Left renal cortex interstitium (tissue), 4 donors: ENCODE measurements at regions not wholly inside any gene's neighbourhood (a gene's known extent, or its start where the extent isn't known, plus 50 kb on each side); places are given as distances from the start of the nearest gene placed in this dataset.

ENCODE experiments used
- DNase-seq, 4 donors: peaks; one replicate each; pipeline ENCODE4 v3.0.0-alpha.2; 2013; ENCODE audit warnings: low read depth in 4 of 4, low spot score in 2 of 4, missing footprints in 1 of 4

GRCh38 chr15:95822961-95823360, 507.5 kb upstream of the NR2F2 start:
- no peak for DNase-seq

- DNase-seq = no peak
Measured at GRCh38 chr15:95825208-95825607, 505.3 kb upstream of the NR2F2 start.

GRCh38 chr15:95825671-95826411, 504.7 kb upstream of the NR2F2 start:
- DNase-seq = no peak

GRCh38 chr15:95826412-95827195, 503.9 kb upstream of the NR2F2 start:
- DNase-seq = no peak

GRCh38 chr15:95829062-95829461, 501.4 kb upstream of the NR2F2 start:
- no peak for DNase-seq

GRCh38 chr15:95830281-95830680, 500.2 kb upstream of the NR2F2 start:
- DNase-seq = no peak

- DNase-seq = no peak
Measured at GRCh38 chr15:95832668-95833067, 497.8 kb upstream of the NR2F2 start.

GRCh38 chr15:95834028-95834804, 496.3 kb upstream of the NR2F2 start:
- no peak for DNase-seq

GRCh38 chr15:95836536-95836935, 494.0 kb upstream of the NR2F2 start:
- no peak for DNase-seq

- DNase-seq = no peak
Measured at GRCh38 chr15:95837341-95838004, 493.0 kb upstream of the NR2F2 start.

- no peak for DNase-seq
Measured at GRCh38 chr15:95839367-95839782, 491.1 kb upstream of the NR2F2 start.

GRCh38 chr15:95840004-95840403, 490.5 kb upstream of the NR2F2 start:
- no peak for DNase-seq

GRCh38 chr15:95840855-95841254, 489.6 kb upstream of the NR2F2 start:
- DNase-seq = no peak

- DNase-seq = no peak
Measured at GRCh38 chr15:95842576-95842975, 487.9 kb upstream of the NR2F2 start.

GRCh38 chr15:95843241-95843910, 487.1 kb upstream of the NR2F2 start:
- peak in 2 of 4 donors; percentile 63 to 66 for DNase-seq

- DNase-seq = peak in 3 of 4 donors; percentile 84 to 92 (median 85)
Measured at GRCh38 chr15:95845862-95846515, 484.5 kb upstream of the NR2F2 start.

GRCh38 chr15:95848126-95848525, 482.4 kb upstream of the NR2F2 start:
- DNase-seq = no peak

- DNase-seq = no peak
Measured at GRCh38 chr15:95850837-95851236, 479.7 kb upstream of the NR2F2 start.

GRCh38 chr15:95853350-95853749, 477.1 kb upstream of the NR2F2 start:
- DNase-seq = no peak
